PC-3 (cell line): ENCODE measurements at regions not wholly inside any gene's neighbourhood (a gene's known extent, or its start where the extent isn't known, plus 50 kb on each side); places are given as distances from the start of the nearest gene placed in this dataset.

ENCODE experiments used
- ATAC-seq: fragments of 200-7000 bp; cut with Tn5 transposase; 2 replicates; pipeline ENCODE4 v1.9.1; 2020; ENCODE audit warnings: mild to moderate bottlenecking, moderate library complexity
- BruUV-seq: library from RNA; stranded (reverse); fragments of 400-500 nt; replicated peaks from 2 replicates; lab custom pipeline; 2021; lab: Mats Ljungman, UMichigan
- CTCF ChIA-PET: fragments of 300-600 bp; sonication (Branson Sonifier 250); formaldehyde crosslinking; loops from one replicate; lab custom pipeline; 2022; ENCODE audit warnings: antibody characterized with exemption; lab: Charles Lee
- POLR2A ChIA-PET: fragments of 300-600 bp; sonication (Branson Sonifier 250); formaldehyde crosslinking; loops from one replicate; lab custom pipeline; 2022; ENCODE audit warnings: antibody characterized with exemption; ENCODE audit not compliant: unreplicated experiment; lab: Charles Lee
- DNase-seq: peaks from one replicate; pipeline ENCODE4 v3.0.0-alpha.2; 2015
- H2AFZ ChIP-seq: fragments of 300-600 bp; sonication (generic); 2 replicates; pipeline ENCODE4 v1.6.0; 2016; ENCODE audit warnings: antibody characterized with exemption, low read length
- H3F3A ChIP-seq: fragments of 300-600 bp; sonication (generic); one replicate; pipeline ENCODE4 v1.6.0; 2017; ENCODE audit warnings: antibody characterized with exemption, low read length, control low read depth, mild to moderate bottlenecking; ENCODE audit not compliant: unreplicated experiment
- H3K27ac ChIP-seq: fragments of 300-600 bp; sonication (generic); 2 replicates; pipeline ENCODE4 v1.5.1; 2016; ENCODE audit warnings: mild to moderate bottlenecking, low read length
- H3K27me3 ChIP-seq: fragments of 300-600 bp; sonication (generic); 2 replicates; pipeline ENCODE4 v1.6.1; 2016; ENCODE audit warnings: low read length, mixed read lengths
- H3K36me3 ChIP-seq: fragments of 300-600 bp; sonication (generic); 2 replicates; pipeline ENCODE4 v1.6.1; 2016; ENCODE audit warnings: low read depth, mixed run types, low read length, mixed read lengths
- H3K4me1 ChIP-seq: fragments of 300-600 bp; sonication (generic); 2 replicates; pipeline ENCODE4 v1.5.1; 2016; ENCODE audit warnings: low read length; ENCODE audit not compliant: insufficient read depth
- H3K4me2 ChIP-seq: fragments of 300-600 bp; sonication (generic); 2 replicates; pipeline ENCODE4 v1.6.0; 2016; ENCODE audit warnings: low read length
- H3K4me3 ChIP-seq: fragments of 300-600 bp; sonication (generic); 2 replicates; pipeline ENCODE4 v1.5.1; 2016; ENCODE audit warnings: mild to moderate bottlenecking, low read length, mixed read lengths
- H3K79me2 ChIP-seq: fragments of 300-600 bp; sonication (generic); 2 replicates; pipeline ENCODE4 v1.6.1; 2017; ENCODE audit warnings: low read length, mixed read lengths
- H3K9ac ChIP-seq: fragments of 300-600 bp; sonication (generic); 2 replicates; pipeline ENCODE4 v1.6.0; 2016; ENCODE audit warnings: mild to moderate bottlenecking, low read length
- H3K9me2 ChIP-seq: fragments of 300-600 bp; sonication (generic); replicated peaks from 2 replicates; pipeline ENCODE4 v1.6.1; 2016; ENCODE audit warnings: mixed run types, low read length, mixed read lengths
- H3K9me3 ChIP-seq: fragments of 300-600 bp; sonication (generic); 2 replicates; pipeline ENCODE4 v1.6.1; 2016; ENCODE audit warnings: low read length, mixed read lengths
- H4K20me1 ChIP-seq: fragments of 300-600 bp; sonication (generic); 2 replicates; pipeline ENCODE4 v1.6.1; 2016; ENCODE audit warnings: low read length, mixed read lengths
- CTCF ChIP-seq: fragments of 300-600 bp; sonication (generic); conservative IDR thresholded peaks from 2 replicates; pipeline ENCODE4 v1.5.1; 2017; ENCODE audit warnings: antibody characterized with exemption, low read depth, mild to moderate bottlenecking, low read length
- EZH2 ChIP-seq: fragments of 300-600 bp; sonication (generic); IDR thresholded peaks from one replicate; pipeline ENCODE4 v1.6.1; 2017; ENCODE audit warnings: antibody characterized with exemption, mild to moderate bottlenecking, low read length; ENCODE audit not compliant: unreplicated experiment
- EZH2phosphoT487 ChIP-seq: fragments of 300-600 bp; sonication (generic); IDR thresholded peaks from 2 replicates; pipeline ENCODE4 v1.6.1; 2018; ENCODE audit warnings: mild to moderate bottlenecking, antibody characterized with exemption, low read length, borderline replicate concordance
- intact Hi-C: fragments of 100-400 bp; cut with micrococcal nuclease; formaldehyde crosslinking; loops from 2 replicates; pipeline ENCODE4 v1.9.0; 2023

- Histone ChIP-seq H3K4me3 (no peak overlapping the region), H2AFZ (no peak overlapping the region), H3K4me2 (no peak overlapping the region), H3K79me2 (no peaks in the 10 kb centered on the region), H4K20me1 (no peaks in the 10 kb centered on the region), H3K27me3 (no peaks in the 10 kb centered on the region), H3K4me1 (no peaks in the 10 kb centered on the region), H3K36me3 (no peaks in the 10 kb centered on the region), H3K27ac (no peak overlapping the region), H3K9ac (no peak overlapping the region), H3K9me2 (no peaks in the 10 kb centered on the region), H3K9me3 (no peaks in the 10 kb centered on the region), H3F3A (no peaks in the 10 kb centered on the region)
- no peak for TF ChIP-seq EZH2phosphoT487
- no peak for TF ChIP-seq EZH2
- TF ChIP-seq CTCF, result no peak
- ATAC-seq (no peak), DNase-seq (no peak)
- POLR2A ChIA-PET, result no interaction called here
- BruUV-seq, result no TSS peak
- CTCF ChIA-PET, result no interaction called here
- intact Hi-C loops, result no loop called here
Measured at GRCh38 chr22:40114411-40114810, 63.3 kb upstream of the TNRC6B start.

GRCh38 chr22:40116496-40117200 is 61.1 kb upstream of the TNRC6B start:
- Histone ChIP-seq H4K20me1 (no peaks in the 10 kb centered on the region), H3K4me2 (no peak overlapping the region), H3K9me3 (no peaks in the 10 kb centered on the region), H3K4me3 (no peak overlapping the region), H3K79me2 (no peaks in the 10 kb centered on the region), H3K27ac (no peak overlapping the region), H3F3A (no peaks in the 10 kb centered on the region), H2AFZ (no peak overlapping the region), H3K36me3 (no peaks in the 10 kb centered on the region), H3K9me2 (no peaks in the 10 kb centered on the region), H3K9ac (no peak overlapping the region), H3K27me3 (no peaks in the 10 kb centered on the region), H3K4me1 (no peaks in the 10 kb centered on the region)
- ATAC-seq (no peak), DNase-seq (no peak)
- BruUV-seq, result no TSS peak
- no peak for TF ChIP-seq EZH2phosphoT487
- no peak for TF ChIP-seq CTCF
- no peak for TF ChIP-seq EZH2
- intact Hi-C loops, result no loop called here
- POLR2A ChIA-PET, result no interaction called here
- CTCF ChIA-PET, result no interaction called here

- Histone ChIP-seq H3K9me2 (no peaks in the 10 kb centered on the region), H3K9ac (no peak overlapping the region), H3K4me2 (no peak overlapping the region), H3K4me1 (no peaks in the 10 kb centered on the region), H3F3A (no peaks in the 10 kb centered on the region), H3K27ac (no peak overlapping the region), H2AFZ (no peak overlapping the region), H3K79me2 (no peaks in the 10 kb centered on the region), H3K9me3 (no peaks in the 10 kb centered on the region), H3K27me3 (no peaks in the 10 kb centered on the region), H3K4me3 (no peak overlapping the region), H4K20me1 (no peaks in the 10 kb centered on the region), H3K36me3 (no peaks in the 10 kb centered on the region)
- ChIA-PET CTCF (no interaction called here), POLR2A (no interaction called here)
- ATAC-seq (no peak), DNase-seq (no peak)
- intact Hi-C loops, result no loop called here
- TF ChIP-seq EZH2phosphoT487, result no peak
- no peak for TF ChIP-seq CTCF
- TF ChIP-seq EZH2, result no peak
- BruUV-seq, result no TSS peak
Measured at GRCh38 chr22:40118979-40119378, 58.7 kb upstream of the TNRC6B start.
